Right lobe of liver (tissue), 6 donors: ENCODE measurements at regions not wholly inside any gene's neighbourhood (a gene's known extent, or its start where the extent isn't known, plus 50 kb on each side); places are given as distances from the start of the nearest gene placed in this dataset.

Experiments
- ATAC-seq, 4 donors: fragments of 200-7000 bp; cut with Tn5 transposase; one replicate each; pipeline ENCODE4 v1.9.1; 2020; ENCODE audit warnings: mild to moderate bottlenecking in 4 of 4, moderate library complexity in 4 of 4
- DNase-seq, 3 donors: peaks; one replicate each; pipeline ENCODE4 v3.0.0-alpha.2; 2020
- H3K27ac ChIP-seq, 3 donors: fragments of 200-600 bp; one replicate each; pipeline ENCODE4 v1.8.0; 2022
- H3K27me3 ChIP-seq, 2 donors: fragments of 200-600 bp; one replicate each; pipeline ENCODE4 v1.8.0; 2022
- H3K36me3 ChIP-seq, 4 donors: fragments of 200-600 bp; sonication (generic) in 1 of 4; one replicate each; pipeline versions ENCODE4 v1.5.1 to v1.8.0; 2017 to 2022; ENCODE audit warnings: control low read depth in 1 of 4
- H3K4me1 ChIP-seq, 4 donors: fragments of 200-600 bp; sonication (generic) in 1 of 4; one replicate each; pipeline versions ENCODE4 v1.5.1 to v1.8.0; 2017 to 2022; ENCODE audit warnings: control low read depth in 1 of 4
- H3K4me3 ChIP-seq, 3 donors: fragments of 200-600 bp; one replicate each; pipeline ENCODE4 v1.8.0; 2022
- H3K9me3 ChIP-seq, 4 donors: fragments of 200-600 bp; sonication (generic) in 1 of 4; one replicate each; pipeline versions ENCODE4 v1.5.1 to v1.8.0; 2017 to 2022; ENCODE audit warnings: control low read depth in 1 of 4
- POLR2A ChIP-seq: fragments of 450-650 bp; IDR thresholded peaks from one replicate; pipeline ENCODE4 v1.6.1; 2017; ENCODE audit warnings: antibody characterized with exemption, mild to moderate bottlenecking
- WGBS: methylation state at CpG from one replicate; pipeline ENCODE4 v1.1.6; 2018; ENCODE audit warnings: low coverage, low lambda C conversion rate; ENCODE audit not compliant: insufficient coverage; ENCODE audit errors: missing lambda C conversion rate; 5-methylcytosine and 5-hydroxymethylcytosine counted together
- intact Hi-C, 2 donors: fragments of 100-400 bp; cut with DNase I; formaldehyde crosslinking; loops; one replicate each; pipeline versions ENCODE4 v1.11.2 to v1.14.1; 2022
- TF ChIP-seq, protein P1 (sequence below), 4 donors: fragments of 200-600 bp in 3 of 4; fragments of 450-650 bp in 1 of 4; IDR thresholded peaks; one replicate each; pipeline versions ENCODE4 v1.5.1 to v1.8.0; 2016 to 2022; ENCODE audit warnings: antibody characterized with exemption in 4 of 4, mild to moderate bottlenecking in 2 of 4
- donor health status: DM: no; HTN: yes; CAD: no.
- donor health status: DM: no; HTN: no; CAD: no.
- donor health status: DM: no; HTN: no; CAD: no.
- donor health status: DM: no; HTN: yes; CAD: no.
- donor health status: DM: no; HTN: yes; CAD: no.

DNA sequence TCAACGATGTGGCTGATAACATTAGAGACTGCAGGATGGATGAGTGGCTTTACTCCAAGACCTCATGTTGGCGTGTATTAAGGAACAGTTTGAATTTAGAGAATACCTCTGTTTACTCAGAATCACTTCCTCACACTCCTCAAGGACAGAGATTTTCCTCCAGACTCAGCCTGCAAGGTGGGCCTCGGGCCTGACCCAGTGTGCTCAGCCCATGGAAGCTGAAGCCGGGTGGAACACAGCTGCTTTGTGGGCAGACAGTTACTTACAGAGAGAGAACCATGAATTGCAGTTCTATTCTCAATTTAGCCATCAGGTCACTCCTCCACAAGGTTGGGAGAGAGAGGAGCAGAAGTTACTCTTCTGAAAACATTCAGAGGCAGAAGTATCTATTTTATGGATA, 135.8 kb downstream of the SNX19 start:
- WGBS: 34% methylated on average over 4 of the region's 4 CpGs
- intact Hi-C loops: no loop called here
- no peak for ATAC-seq
- Histone ChIP-seq H3K27ac (no peak overlapping the region), H3K4me1 (no peaks in the 10 kb centered on the region), H3K27me3 (no peaks in the 10 kb centered on the region), H3K9me3 (no peaks in the 10 kb centered on the region), H3K36me3 (no peaks in the 10 kb centered on the region), H3K4me3 (no peak overlapping the region)
- no peak for DNase-seq
- TF ChIP-seq POLR2A: no peak
- TF ChIP-seq, protein P1, sequence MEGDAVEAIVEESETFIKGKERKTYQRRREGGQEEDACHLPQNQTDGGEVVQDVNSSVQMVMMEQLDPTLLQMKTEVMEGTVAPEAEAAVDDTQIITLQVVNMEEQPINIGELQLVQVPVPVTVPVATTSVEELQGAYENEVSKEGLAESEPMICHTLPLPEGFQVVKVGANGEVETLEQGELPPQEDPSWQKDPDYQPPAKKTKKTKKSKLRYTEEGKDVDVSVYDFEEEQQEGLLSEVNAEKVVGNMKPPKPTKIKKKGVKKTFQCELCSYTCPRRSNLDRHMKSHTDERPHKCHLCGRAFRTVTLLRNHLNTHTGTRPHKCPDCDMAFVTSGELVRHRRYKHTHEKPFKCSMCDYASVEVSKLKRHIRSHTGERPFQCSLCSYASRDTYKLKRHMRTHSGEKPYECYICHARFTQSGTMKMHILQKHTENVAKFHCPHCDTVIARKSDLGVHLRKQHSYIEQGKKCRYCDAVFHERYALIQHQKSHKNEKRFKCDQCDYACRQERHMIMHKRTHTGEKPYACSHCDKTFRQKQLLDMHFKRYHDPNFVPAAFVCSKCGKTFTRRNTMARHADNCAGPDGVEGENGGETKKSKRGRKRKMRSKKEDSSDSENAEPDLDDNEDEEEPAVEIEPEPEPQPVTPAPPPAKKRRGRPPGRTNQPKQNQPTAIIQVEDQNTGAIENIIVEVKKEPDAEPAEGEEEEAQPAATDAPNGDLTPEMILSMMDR (IDR thresholded peaks at IDR 0.05): no peak

- Histone ChIP-seq H3K27ac (no peak overlapping the region), H3K4me1 (no peaks in the 10 kb centered on the region), H3K9me3 (no peaks in the 10 kb centered on the region), H3K36me3 (no peaks in the 10 kb centered on the region), H3K27me3 (no peaks in the 10 kb centered on the region), H3K4me3 (no peak overlapping the region)
- no peak for ATAC-seq
- no peak for TF ChIP-seq POLR2A
- TF ChIP-seq, protein P1 (IDR thresholded peaks at IDR 0.05): no peak
- DNase-seq: no peak
- intact Hi-C loops: no loop called here
- WGBS: 53% methylated on average over 2 of the region's 2 CpGs
Measured at GRCh38 chr11:130781931-130782330, 134.3 kb downstream of the SNX19 start.

GRCh38 chr11:130782361-130783222, 133.7 kb downstream of the SNX19 start:
- no peaks in the 10 kb centered on the region for H3K27me3 ChIP-seq
- H3K27ac ChIP-seq: no peak overlapping the region
- DNase-seq (no peak), ATAC-seq (no peak)
- no peaks in the 10 kb centered on the region for H3K4me1 ChIP-seq
- no peak for TF ChIP-seq POLR2A
- TF ChIP-seq, protein P1 (IDR thresholded peaks at IDR 0.05): no peak
- intact Hi-C loops: no loop called here
- no peaks in the 10 kb centered on the region for H3K9me3 ChIP-seq
- H3K36me3 ChIP-seq: no peaks in the 10 kb centered on the region
- H3K4me3 ChIP-seq: no peak overlapping the region
- WGBS: 42% methylated on average over 14 of the region's 14 CpGs

GRCh38 chr11:130783323-130783722, 133.0 kb downstream of the SNX19 start:
- no peaks in the 10 kb centered on the region for H3K27me3 ChIP-seq
- intact Hi-C loops: no loop called here
- no peak overlapping the region for H3K4me3 ChIP-seq
- H3K27ac ChIP-seq: no peak overlapping the region
- ATAC-seq: no peak
- H3K36me3 ChIP-seq: no peaks in the 10 kb centered on the region
- no peaks in the 10 kb centered on the region for H3K9me3 ChIP-seq
- TF ChIP-seq, protein P1 (IDR thresholded peaks at IDR 0.05): no peak
- no peak for TF ChIP-seq POLR2A
- no peak for DNase-seq
- 56% methylated on average over 2 of the region's 2 CpGs for WGBS
- no peaks in the 10 kb centered on the region for H3K4me1 ChIP-seq
